ENCODE measurements at regions not wholly inside any gene's neighbourhood (a gene's known extent, or its start where the extent isn't known, plus 50 kb on each side); places are given as distances from the start of the nearest gene placed in this dataset.
"Not testable (repeated sequence)": the region's sequence is repeated elsewhere in the genome, so short reads cannot be mapped to it uniquely, and the experiment has no call there.

- FAIRE-seq (no peak), DNase-seq (ENCODE audit: insufficient read length, low spot score) (no peak)
- TF ChIP-seq SPI1 (IDR thresholded peaks at IDR 0.05; ENCODE audit: low read depth, low read length) (no peak), TAF1 (IDR thresholded peaks at IDR 0.05; ENCODE audit: low read depth, low read length) (no peak), POLR2A (IDR thresholded peaks at IDR 0.05; ENCODE audit: low read depth, low read length) (no peak), PAX5 (IDR thresholded peaks at IDR 0.05; ENCODE audit: insufficient read depth, low read length, severe bottlenecking) (no peak), POU2F2 (IDR thresholded peaks at IDR 0.05; ENCODE audit: low read depth, low read length) (no peak)
Measured at GRCh38 chr2:45114221-45114955, 105.1 kb upstream of the SIX2 start.

- no peak for FAIRE-seq
- DNase-seq (ENCODE audit: insufficient read length, low spot score) = no peak
Measured at GRCh38 chr2:45112750-45113149, 103.5 kb upstream of the SIX2 start.

GRCh38 chr2:45105050-45105582 is 95.9 kb upstream of the SIX2 start:
- DNase-seq (ENCODE audit: insufficient read length, low spot score) = no peak
- TF ChIP-seq SPI1 (IDR thresholded peaks at IDR 0.05; ENCODE audit: low read depth, low read length) = peak; percentile 58
- no peak for TF ChIP-seq POLR2A (IDR thresholded peaks at IDR 0.05; ENCODE audit: low read depth, low read length)
- TF ChIP-seq TAF1 (IDR thresholded peaks at IDR 0.05; ENCODE audit: low read depth, low read length) = no peak
- FAIRE-seq = no peak

More at GRCh38 chr2:45112750-45113149, 103.5 kb upstream of the SIX2 start:
- no peak for TF ChIP-seq POLR2A (IDR thresholded peaks at IDR 0.05; ENCODE audit: low read depth, low read length)
- TF ChIP-seq POLR2AphosphoS5 (IDR thresholded peaks at IDR 0.05; ENCODE audit: low read depth, low read length) = no peak
- TF ChIP-seq POU2F2 (IDR thresholded peaks at IDR 0.05; ENCODE audit: low read depth, low read length) = no peak
- no peak for TF ChIP-seq SPI1 (IDR thresholded peaks at IDR 0.05; ENCODE audit: low read depth, low read length)
- TF ChIP-seq TAF1 (IDR thresholded peaks at IDR 0.05; ENCODE audit: low read depth, low read length) = no peak
- TF ChIP-seq PAX5 (IDR thresholded peaks at IDR 0.05; ENCODE audit: insufficient read depth, low read length, severe bottlenecking) = no peak

GRCh38 chr2:45104429-45104828 is 95.2 kb upstream of the SIX2 start:
- TF ChIP-seq PAX5 (IDR thresholded peaks at IDR 0.05; ENCODE audit: insufficient read depth, low read length, severe bottlenecking) = no peak
- no peak for TF ChIP-seq POLR2A (IDR thresholded peaks at IDR 0.05; ENCODE audit: low read depth, low read length)
- no peak for TF ChIP-seq SPI1 (IDR thresholded peaks at IDR 0.05; ENCODE audit: low read depth, low read length)
- TF ChIP-seq POU2F2 (IDR thresholded peaks at IDR 0.05; ENCODE audit: low read depth, low read length) = no peak
- FAIRE-seq = no peak
- no peak for DNase-seq (ENCODE audit: insufficient read length, low spot score)

DNA sequence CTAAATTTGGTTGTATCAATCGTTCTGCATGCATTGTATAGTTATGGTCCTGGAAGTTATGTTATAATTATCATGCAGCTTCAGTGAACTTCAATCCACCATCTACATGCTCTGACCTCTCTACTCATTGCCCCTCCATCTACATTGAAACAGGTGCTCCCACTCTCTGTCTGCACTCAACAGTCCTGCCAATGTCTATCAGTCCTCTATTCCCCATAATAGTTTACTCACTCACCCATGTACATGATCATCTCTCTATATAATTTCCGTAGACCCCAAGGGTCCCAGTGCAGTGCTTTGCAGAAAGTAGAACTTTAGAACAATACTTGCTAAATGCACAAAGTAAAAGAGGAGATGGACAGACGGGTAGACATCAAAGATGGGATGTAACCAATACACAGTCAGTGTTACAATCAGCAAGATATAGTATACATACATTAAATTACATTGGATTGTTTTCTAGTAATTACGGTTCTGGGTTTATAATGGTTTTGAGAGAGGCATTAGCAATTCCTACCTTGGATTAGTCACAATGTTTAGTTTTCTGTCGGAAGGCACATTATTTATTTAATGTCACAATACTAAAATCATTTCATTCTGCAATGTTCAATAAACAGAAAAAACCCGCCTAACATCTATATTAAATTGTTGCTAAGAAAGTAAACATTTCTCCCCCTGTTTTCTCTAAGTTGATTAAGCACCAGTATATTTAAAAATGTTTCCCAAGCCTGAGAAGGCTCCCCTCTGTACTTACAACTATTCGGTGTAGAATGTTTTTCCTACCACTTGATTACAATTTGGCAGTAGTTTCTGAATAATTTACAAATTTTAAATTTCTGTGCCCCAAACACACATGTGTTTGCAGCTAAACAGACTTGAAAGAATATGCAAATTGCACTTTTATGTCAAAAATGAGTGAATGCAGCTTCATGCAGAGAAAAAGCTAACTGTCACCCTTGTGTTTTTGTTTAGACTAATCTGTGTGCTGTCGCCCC is 94.4 kb upstream of the SIX2 start:
- no peak for TF ChIP-seq POLR2A (IDR thresholded peaks at IDR 0.05; ENCODE audit: low read depth, low read length)
- no peak for TF ChIP-seq SPI1 (IDR thresholded peaks at IDR 0.05; ENCODE audit: low read depth, low read length)
- TF ChIP-seq TAF1 (IDR thresholded peaks at IDR 0.05; ENCODE audit: low read depth, low read length) = no peak
- no peak for TF ChIP-seq POU2F2 (IDR thresholded peaks at IDR 0.05; ENCODE audit: low read depth, low read length)
- TF ChIP-seq POLR2AphosphoS5 (IDR thresholded peaks at IDR 0.05; ENCODE audit: low read depth, low read length) = no peak
- TF ChIP-seq PAX5 (IDR thresholded peaks at IDR 0.05; ENCODE audit: insufficient read depth, low read length, severe bottlenecking) = no peak
- FAIRE-seq (no peak), DNase-seq (ENCODE audit: insufficient read length, low spot score) (no peak)

GRCh38 chr2:45102579-45103117 is 93.4 kb upstream of the SIX2 start:
- FAIRE-seq = no peak
- TF ChIP-seq SPI1 (IDR thresholded peaks at IDR 0.05; ENCODE audit: low read depth, low read length) (no peak), TAF1 (IDR thresholded peaks at IDR 0.05; ENCODE audit: low read depth, low read length) (no peak), POLR2AphosphoS5 (IDR thresholded peaks at IDR 0.05; ENCODE audit: low read depth, low read length) (no peak), PAX5 (IDR thresholded peaks at IDR 0.05; ENCODE audit: insufficient read depth, low read length, severe bottlenecking) (no peak)
- DNase-seq (ENCODE audit: insufficient read length, low spot score) = no peak

DNA sequence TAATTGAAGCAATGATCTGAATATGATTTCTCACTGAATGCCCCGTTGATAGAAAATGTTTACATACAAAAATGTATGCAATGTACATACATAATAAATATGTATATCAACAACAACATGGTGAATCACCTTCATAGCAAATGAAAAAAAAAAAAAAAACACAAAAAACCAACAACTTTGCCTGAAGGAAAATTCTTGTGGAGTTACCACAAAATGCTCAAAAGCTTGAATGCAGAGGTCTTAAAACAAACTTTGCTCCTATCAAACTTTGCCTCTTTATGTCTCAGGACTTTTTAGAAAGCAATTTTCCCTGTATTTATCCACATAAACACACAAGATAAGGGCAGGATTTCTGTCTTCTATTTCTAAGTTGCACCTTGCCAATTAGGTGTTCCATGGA is 92.9 kb upstream of the SIX2 start:
- FAIRE-seq (no peak), DNase-seq (ENCODE audit: insufficient read length, low spot score) (no peak)
- TF ChIP-seq POU2F2 (IDR thresholded peaks at IDR 0.05; ENCODE audit: low read depth, low read length) = no peak
- no peak for TF ChIP-seq POLR2A (IDR thresholded peaks at IDR 0.05; ENCODE audit: low read depth, low read length)
- TF ChIP-seq TAF1 (IDR thresholded peaks at IDR 0.05; ENCODE audit: low read depth, low read length) = no peak
- TF ChIP-seq PAX5 (IDR thresholded peaks at IDR 0.05; ENCODE audit: insufficient read depth, low read length, severe bottlenecking) = no peak
- no peak for TF ChIP-seq POLR2AphosphoS5 (IDR thresholded peaks at IDR 0.05; ENCODE audit: low read depth, low read length)
- no peak for TF ChIP-seq SPI1 (IDR thresholded peaks at IDR 0.05; ENCODE audit: low read depth, low read length)

DNA sequence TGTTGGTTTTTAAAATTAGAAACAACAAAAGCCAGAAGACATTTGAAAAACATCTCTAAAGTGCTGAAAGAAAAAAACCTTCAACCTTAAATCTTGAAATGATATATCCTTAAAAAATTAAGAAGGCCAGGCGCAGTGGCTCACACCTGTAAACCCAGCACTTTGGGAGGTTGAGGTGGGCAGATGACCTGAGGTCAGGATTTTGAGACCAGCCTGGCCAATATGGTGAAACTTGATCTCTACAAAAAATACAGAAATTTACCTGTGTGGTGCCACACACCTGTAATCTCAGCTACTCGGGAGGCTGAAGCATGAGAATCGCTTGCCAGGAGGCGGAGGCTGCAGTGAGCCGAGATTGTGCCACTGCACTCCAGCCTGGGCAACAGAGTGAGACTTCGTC is 87.7 kb upstream of the SIX2 start:
- no peak for DNase-seq (ENCODE audit: insufficient read length, low spot score)
- FAIRE-seq = no peak
- TF ChIP-seq SPI1 (IDR thresholded peaks at IDR 0.05; ENCODE audit: low read depth, low read length) (no peak), TAF1 (IDR thresholded peaks at IDR 0.05; ENCODE audit: low read depth, low read length) (no peak), POU2F2 (IDR thresholded peaks at IDR 0.05; ENCODE audit: low read depth, low read length) (no peak), POLR2AphosphoS5 (IDR thresholded peaks at IDR 0.05; ENCODE audit: low read depth, low read length) (no peak), PAX5 (IDR thresholded peaks at IDR 0.05; ENCODE audit: insufficient read depth, low read length, severe bottlenecking) (no peak), POLR2A (IDR thresholded peaks at IDR 0.05; ENCODE audit: low read depth, low read length) (no peak)

GRCh38 chr2:45096038-45096437 is 86.8 kb upstream of the SIX2 start:
- FAIRE-seq; DNase-seq (ENCODE audit: insufficient read length, low spot score): not testable (repeated sequence)
